Body of pancreas (tissue), 4 donors: ENCODE measurements at regions not wholly inside any gene's neighbourhood (a gene's known extent, or its start where the extent isn't known, plus 50 kb on each side); places are given as distances from the start of the nearest gene placed in this dataset.

Source experiments
- POLR2A ChIP-seq, 3 donors: fragments of 450-650 bp; IDR thresholded peaks; one replicate each; pipeline ENCODE4 v1.6.1; 2016; ENCODE audit warnings: antibody characterized with exemption in 3 of 3, mild to moderate bottlenecking in 2 of 3
- TF ChIP-seq, protein P1 (sequence below), 7 experiments: fragments of 450-650 bp in 4 of 7; fragments of 200-600 bp in 3 of 7; sonication (generic) in 3 of 7; IDR thresholded peaks; one replicate each; pipeline ENCODE4 v1.5.1; 2016 to 2019; ENCODE audit warnings: antibody characterized with exemption in 7 of 7

DNA sequence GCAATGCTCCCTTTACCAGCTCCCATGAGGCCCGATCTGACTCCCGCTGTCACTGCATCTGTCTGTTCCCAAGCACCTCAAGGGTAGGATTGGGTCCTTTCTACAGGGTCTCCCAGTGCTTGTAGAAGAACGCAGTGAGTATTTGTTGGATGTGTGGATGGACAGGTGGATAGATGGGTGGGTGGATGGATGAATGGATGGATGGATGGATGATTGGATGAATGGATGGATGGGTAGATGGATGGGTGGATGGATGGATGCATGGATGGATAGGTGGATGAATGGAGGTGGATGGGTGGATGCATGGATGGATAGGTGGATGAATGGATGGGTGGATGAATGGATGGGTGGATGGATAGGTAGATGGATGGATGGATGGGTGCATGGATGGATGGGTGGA is 91.6 kb downstream of the HS1BP3 start:
- TF ChIP-seq, protein P1, sequence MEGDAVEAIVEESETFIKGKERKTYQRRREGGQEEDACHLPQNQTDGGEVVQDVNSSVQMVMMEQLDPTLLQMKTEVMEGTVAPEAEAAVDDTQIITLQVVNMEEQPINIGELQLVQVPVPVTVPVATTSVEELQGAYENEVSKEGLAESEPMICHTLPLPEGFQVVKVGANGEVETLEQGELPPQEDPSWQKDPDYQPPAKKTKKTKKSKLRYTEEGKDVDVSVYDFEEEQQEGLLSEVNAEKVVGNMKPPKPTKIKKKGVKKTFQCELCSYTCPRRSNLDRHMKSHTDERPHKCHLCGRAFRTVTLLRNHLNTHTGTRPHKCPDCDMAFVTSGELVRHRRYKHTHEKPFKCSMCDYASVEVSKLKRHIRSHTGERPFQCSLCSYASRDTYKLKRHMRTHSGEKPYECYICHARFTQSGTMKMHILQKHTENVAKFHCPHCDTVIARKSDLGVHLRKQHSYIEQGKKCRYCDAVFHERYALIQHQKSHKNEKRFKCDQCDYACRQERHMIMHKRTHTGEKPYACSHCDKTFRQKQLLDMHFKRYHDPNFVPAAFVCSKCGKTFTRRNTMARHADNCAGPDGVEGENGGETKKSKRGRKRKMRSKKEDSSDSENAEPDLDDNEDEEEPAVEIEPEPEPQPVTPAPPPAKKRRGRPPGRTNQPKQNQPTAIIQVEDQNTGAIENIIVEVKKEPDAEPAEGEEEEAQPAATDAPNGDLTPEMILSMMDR (IDR thresholded peaks at IDR 0.05), result no peak
- TF ChIP-seq POLR2A (IDR thresholded peaks at IDR 0.05), result no peak
